Left ventricle myocardium superior (tissue), 1 donor: ENCODE measurements at regions not wholly inside any gene's neighbourhood (a gene's known extent, or its start where the extent isn't known, plus 50 kb on each side); places are given as distances from the start of the nearest gene placed in this dataset.
"Not testable (repeated sequence)": the region's sequence is repeated elsewhere in the genome, so short reads cannot be mapped to it uniquely, and the experiment has no call there.

ENCODE experiments used
- ATAC-seq: fragments of 200-7000 bp; cut with Tn5 transposase; one replicate; pipeline ENCODE4 v1.9.1; 2020; ENCODE audit warnings: mild to moderate bottlenecking, moderate library complexity
- DNase-seq: peaks from one replicate; pipeline ENCODE4 v3.0.0-alpha.2; 2020
- intact Hi-C: fragments of 100-400 bp; cut with micrococcal nuclease; formaldehyde crosslinking; loops from one replicate; pipeline ENCODE4 v1.11.0; 2022
- donor health status: DM: no; HTN: yes; CAD: no; lungs with severe emphysema.

DNA sequence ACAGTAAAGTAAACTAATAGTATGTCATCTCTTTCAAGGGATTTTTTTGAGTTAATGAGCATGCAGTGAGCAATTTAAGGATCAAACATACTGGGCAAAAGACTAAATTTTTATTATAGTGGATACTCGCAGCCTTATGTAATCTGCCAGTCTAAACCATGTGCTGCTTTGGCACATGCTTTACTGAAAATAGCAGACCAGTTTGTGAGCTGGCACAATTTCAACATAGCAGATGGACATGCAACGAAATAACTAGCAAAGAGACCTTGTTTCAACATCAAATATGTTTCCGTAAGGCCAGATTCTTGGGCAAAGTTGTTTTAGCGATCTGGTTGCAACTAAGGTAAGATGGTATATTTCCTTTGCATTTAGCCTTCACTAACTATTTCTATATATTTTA, 807.3 kb downstream of the NR4A2 start:
- DNase-seq (no peak), ATAC-seq (no peak)
- intact Hi-C loops: no loop called here

DNA sequence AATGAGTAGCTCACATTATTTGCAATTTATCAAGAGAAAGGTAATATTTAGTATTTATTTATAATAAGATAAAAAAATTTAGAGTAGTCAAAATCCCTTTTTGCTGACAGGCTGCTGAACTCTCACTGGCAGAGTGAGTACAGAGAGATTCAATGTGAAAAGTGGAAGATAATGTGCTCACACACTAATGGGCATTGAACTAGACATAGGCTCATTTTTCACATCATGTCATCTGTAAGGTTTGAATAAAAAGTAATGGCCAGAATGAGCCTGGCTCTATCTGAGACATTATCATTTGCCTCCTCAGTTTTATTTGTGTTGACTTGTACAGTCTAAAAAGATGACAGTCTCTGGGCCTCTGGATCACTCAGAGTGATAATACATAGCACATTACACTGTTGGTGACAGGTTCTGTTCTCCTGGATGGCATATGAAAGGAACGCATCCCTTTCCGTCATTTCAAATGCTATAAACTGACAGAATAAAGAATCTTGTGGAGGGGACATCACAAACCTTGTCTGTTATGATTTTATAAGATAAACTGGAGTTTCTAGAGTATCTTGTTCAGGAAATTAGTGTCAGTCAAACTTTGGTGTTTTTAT, 812.9 kb downstream of the NR4A2 start:
- intact Hi-C loops: no loop called here
- DNase-seq (no peak), ATAC-seq (no peak)

DNA sequence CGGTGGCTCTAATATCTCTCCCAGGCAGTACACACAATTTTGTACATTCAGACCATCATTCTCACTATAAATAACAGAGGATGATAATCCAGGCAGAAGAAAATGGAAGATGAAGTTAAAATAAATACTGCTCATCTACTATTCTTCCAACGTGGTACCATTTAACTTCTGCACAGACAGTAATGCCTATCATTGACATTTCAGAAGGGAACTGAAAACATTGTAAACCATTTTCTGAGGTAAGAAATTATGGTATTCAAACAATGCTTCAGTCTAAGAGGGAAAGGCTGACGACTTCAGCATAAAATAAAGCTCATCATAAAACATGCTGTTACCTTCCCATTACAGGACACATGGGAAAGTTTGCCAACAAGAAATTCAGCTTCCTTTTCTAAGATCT, 814.4 kb downstream of the NR4A2 start:
- DNase-seq: no peak
- no peak for ATAC-seq
- intact Hi-C loops: no loop called here

DNA sequence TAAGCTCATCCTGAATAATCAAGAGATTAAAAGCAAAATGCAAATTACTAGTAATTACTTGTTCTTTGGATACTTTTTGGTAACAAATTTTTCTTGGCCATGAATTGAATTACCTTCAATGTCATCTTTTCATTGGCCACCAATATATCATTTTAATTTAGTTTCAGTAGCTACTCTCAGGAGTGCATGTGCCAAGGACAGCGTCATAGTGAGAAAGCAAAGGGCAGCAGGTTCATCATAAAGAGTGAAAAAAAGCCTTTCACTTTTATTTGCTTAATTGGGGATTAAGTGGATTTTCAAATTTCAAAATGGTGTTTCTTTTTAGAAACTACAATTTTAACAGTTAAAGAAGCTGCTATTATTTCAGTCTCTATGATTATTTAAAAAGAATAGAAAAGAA, 815.2 kb downstream of the NR4A2 start:
- no peak for ATAC-seq
- intact Hi-C loops: no loop called here
- no peak for DNase-seq

DNA sequence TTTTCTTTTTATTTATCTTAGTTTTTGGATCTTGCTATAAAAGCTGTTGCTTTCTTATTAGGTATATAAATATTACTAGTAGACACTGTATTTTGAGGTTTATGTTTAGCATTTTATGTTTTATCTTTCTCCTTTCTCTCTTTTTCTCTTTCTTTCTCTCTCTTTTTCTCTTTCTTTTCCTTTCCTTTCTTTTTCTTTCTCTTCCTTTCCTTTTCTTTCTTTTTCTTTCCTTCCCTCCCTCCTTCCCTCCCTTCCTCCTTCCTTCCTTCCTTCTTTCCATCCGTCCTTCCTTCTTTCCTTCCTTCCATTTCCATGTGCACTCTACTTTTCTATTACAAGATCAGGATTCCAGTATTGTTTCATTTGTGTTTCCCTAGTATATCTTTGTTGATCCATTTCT, 814.8 kb downstream of the KCNJ3 start:
- no peak for DNase-seq
- ATAC-seq: no peak
- intact Hi-C loops: no loop called here

DNA sequence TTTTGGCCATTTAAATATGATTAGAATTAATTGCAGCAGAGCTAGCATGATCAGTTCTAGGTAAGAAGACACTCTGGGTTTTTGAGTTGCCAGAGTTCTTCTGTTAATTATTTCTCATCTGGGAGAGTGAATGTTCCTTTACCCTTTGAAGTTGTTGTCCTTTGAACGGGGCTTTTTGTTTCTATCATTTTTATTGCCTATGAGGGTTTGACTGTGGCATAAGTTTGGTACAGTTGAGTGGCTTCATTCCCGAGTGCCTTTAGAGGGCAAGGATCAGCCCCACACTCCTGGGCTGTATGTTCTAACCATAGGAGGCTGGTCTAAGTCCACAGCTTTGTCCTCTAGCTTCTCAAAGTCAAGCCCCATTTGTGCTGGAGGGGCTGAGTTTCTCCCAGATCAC, 804.3 kb downstream of the KCNJ3 start:
- intact Hi-C loops: no loop called here
- ATAC-seq: no peak
- DNase-seq: no peak

DNA sequence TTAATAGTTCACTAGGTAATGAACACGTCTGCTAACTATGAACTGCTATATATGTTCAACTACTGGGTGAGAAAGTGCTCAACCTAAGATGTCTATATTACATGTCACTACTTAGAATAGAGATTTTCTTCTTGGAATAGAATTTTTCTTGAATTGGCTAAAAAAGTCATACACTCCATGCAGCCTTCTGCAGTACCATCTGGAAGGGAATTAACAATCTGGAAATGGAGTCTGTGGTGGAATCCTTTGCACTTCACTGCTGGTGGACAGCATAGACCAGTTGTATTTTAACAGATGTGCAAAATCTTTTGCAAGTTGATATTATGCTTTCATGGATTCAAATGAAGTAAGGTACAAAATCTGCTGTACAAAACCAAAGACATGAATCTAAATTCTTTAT, 799.6 kb downstream of the KCNJ3 start:
- DNase-seq (no peak), ATAC-seq (no peak)
- intact Hi-C loops: no loop called here

DNA sequence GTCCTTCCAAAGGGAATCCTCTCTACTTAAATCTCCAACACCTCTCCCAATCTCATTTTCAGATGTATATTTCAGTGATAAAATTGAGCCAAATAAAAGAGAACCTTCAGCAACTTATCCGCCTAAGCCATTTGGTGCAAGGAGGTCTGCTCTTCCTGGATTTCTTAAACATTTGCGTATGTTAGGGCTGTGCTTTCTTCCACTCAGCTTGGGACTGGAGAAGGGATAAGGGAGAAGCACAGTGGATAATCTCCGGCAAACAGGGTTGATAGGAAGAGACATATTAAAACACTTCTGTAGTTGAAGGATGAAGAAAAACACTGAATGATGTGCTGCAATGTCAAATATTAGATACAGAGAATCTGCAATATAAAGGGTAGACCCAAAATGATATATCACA, 796.2 kb downstream of the KCNJ3 start:
- no peak for ATAC-seq
- DNase-seq: no peak
- intact Hi-C loops: no loop called here

DNA sequence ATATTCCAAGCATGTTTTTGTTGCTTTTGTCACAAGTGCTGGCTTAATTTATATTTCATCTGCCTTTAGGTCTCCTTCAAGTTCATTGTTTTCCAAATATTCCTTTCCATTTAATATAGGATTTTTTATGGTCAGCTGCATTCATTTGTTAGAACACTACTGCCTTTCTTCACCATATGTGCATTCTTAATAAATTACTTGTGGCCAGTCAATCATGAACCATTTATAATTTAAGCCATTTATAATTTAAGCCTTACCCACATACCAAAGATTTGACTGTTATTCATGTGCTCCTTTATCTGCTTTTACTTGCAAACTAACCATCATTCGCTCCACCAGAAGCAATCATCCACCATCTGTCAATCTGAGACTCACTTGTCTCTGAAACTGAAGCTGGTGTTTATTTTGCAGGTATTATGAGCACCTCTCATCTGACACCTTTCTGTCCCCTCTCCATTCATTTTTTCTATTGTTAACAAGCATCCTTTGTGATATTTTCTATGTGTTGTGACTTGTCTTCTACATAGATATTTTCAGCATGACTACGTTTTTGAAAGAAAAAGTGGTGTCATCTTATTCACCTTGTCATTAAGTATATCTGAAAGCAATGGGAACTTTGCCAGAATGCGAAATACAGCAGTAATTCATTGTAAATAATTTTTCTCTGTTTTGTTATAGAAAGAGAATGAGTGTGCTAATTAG, 786.8 kb downstream of the KCNJ3 start:
- intact Hi-C loops: no loop called here
- no peak for ATAC-seq
- no peak for DNase-seq

DNA sequence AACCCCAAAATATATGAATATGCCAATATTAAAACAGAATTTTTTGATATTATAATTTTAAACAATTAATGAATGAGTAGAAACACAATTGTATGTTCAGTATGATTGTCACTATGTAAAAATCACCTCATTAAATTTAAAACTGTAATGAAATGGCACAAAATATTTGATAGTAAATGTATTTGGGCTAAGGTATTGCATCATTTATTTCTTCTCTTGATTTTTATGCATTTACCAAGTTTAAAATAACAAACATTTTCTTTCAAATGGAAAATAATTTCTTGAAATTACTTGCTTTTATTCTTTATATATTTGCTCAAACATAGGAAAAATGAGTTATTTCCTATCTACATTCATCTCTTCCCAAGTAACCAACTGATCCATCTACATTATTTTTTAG, 782.6 kb downstream of the KCNJ3 start:
- DNase-seq (no peak), ATAC-seq (no peak)
- intact Hi-C loops: no loop called here

DNA sequence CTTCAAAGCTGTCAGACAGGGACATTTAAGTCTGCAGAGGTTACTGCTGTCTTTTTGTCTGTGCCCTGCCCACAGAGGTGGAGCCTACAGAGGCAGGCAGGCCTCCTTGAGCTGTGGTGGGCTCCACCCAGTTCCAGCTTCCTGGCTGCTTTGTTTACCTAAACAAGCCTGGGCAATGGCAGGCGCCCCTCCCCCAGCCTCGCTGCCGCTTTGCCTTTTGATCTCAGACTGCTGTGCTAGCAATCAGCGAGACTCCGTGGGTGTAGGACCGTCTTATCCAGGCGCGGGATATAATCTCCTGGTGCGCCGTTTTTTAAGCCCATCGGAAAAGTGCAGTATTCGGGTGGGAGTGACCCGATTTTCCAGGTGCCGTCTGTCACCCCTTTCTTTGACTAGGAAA, 773.5 kb downstream of the KCNJ3 start:
- ATAC-seq, intact Hi-C loops, DNase-seq: not testable (repeated sequence)

DNA sequence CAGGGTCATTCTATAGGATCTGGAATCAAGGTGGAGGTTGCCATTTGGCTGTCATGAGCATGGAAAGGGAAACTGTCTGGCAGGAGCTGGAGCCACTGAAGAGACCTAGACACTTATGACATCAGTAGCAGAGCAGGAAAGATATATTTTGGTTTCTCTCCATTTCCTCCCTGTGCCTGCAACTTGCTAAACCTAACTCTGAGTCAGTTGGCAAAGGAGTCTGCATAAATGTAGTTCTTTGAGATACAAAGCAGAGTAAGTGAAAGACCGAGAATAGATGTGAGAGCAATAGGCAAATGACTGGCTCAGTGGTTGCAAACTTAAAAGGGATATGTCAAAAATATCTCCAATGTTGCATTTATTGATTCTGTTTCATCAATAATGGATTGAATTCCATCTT, 757.7 kb downstream of the KCNJ3 start:
- intact Hi-C loops: no loop called here
- ATAC-seq (no peak), DNase-seq (no peak)

DNA sequence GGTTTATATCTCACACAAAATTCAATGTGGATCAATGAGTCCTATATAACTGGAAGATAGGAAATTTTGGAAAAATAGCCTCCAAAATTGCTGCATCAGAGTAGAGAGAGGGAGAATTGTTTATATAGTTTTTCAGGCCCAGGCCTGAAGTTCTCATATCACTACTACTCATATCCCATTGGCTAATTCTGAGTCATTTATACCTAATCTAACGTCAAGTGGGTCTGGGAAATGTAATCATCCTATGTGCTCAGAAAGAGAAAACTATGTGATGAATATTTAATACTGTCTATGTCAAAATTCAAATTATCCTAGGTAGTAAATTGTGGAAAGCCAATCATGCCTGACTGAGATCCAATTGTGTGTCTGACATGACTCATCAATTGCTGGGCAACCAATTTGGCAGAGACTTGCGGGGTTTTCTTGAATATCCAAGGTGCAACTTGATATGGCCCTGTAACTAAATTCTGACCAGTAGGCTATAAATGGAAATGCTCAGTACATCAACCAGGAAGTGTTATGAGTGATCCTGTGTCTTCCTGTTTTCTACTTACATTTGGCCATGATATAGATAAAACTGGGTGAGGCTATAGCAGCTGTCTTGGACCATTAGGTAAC, 744.4 kb downstream of the KCNJ3 start:
- ATAC-seq: no peak
- intact Hi-C loops: no loop called here
- no peak for DNase-seq

DNA sequence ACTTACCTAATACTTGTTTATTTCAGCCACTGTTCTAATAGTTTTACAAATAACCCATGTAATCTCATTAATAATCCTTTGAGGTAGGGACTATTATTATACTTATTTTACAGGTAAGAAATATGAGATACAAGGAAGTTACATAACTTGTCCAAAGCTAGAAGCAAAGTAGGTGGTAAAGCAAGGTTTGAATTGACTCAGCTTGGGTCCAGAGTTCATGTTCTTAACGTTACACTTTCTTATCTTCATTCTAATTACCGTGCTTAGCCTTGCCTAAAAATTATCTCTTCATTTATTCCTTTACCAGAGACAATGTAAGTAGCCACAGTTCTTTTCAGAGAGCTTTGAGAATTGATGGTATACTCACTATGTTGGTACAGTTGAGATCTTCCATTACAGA, 743.6 kb downstream of the KCNJ3 start:
- DNase-seq (no peak), ATAC-seq (no peak)
- intact Hi-C loops: no loop called here

DNA sequence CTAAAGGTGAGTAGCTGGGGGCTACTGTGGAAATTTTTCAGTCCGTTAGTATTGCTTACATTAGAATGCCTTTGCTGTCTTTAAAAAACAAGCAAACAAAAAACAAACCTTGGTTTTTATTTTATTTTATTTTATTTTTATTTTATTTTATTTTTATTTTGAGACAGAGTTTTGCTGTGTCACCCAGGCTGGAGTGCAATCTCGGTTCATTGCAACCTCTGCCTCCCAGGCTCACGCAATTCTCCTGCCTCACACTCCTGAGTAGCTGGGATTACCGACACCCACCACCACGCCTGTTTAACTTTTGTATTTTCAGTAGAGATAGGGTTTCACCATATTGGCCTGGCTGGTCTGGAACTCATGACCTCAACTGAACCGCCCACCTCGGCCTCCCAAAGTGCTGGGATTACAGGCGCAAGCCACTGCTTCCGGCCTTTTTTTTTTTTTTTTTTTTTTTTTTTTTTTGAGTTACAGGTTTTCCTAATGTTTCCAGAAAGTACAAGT, 732.6 kb downstream of the KCNJ3 start:
- intact Hi-C loops: no loop called here
- ATAC-seq: no peak
- no peak for DNase-seq

DNA sequence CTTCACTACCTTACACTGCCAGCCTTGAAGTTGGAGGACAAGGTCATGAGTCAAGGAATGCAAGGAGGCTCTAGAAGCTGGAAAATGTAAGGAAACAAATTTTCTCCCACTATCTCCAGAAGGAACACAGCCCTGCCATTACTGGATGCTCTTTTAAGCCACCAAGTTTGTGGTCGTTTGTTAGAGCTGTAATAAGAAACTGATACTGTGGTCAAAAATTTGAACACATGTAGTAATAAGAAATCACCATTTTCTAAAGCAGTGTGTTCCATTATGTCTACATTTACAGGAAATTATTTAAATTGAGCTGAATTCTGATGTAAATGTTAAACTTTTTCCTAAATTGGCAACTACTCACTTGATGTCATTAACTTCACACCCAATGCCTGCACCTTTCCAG, 729.0 kb downstream of the KCNJ3 start:
- intact Hi-C loops: no loop called here
- ATAC-seq (no peak), DNase-seq (no peak)

DNA sequence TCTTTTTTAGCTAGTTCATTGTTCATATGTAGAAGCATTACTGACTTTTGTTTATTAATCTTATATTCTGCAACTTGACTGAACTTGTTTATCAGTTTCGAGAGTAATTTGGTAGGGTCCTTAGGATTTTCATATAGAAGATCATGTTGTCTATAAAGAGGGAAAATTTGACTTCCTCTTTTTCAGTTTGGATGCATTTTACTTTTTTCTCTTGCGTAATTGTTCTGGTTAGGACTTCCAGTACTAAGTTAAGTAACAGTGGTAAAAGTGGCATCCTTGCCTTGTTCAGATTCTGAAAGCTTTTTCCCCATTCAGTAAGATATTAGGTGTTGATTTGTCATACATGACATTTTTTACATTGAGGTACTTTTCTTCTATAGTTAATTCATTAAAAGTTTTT, 726.0 kb downstream of the KCNJ3 start:
- DNase-seq (no peak), ATAC-seq (no peak)
- intact Hi-C loops: no loop called here

DNA sequence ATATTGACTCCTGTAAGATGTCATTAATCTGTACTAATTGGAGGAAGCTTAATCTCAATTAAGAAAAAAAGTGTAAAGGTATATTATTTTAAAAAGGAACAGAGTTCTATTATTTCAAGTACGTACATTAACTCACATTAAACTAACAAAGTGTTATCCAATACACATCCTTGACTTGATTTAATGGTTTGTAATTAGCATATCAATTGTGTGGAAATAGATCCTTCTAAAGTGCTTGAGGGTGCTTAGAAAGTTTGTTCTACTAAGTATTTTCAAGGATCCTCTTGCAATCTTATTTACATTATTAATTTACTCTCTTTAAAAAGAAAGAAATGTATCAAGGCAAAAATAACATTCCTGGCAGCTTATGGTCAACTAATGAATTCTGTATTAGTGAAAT, 720.3 kb downstream of the KCNJ3 start:
- no peak for DNase-seq
- intact Hi-C loops: no loop called here
- no peak for ATAC-seq

DNA sequence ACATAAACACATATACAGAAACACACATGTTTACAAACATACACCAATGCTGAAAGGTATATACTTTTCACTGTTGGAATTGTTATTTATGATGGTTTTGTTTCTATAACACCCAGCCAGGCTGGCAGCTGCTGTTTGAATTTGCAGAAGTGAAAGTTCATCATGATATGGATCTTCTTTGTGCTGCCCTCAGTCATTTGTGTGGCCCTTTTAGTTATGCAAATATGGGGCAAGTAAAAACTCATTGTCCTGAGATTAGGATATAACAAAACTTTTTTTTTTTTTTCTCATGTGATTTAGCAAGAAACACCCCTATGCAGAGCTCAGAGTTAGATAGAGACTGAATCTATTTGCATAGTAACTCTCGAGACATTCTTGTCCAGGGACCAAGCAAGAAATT, 714.1 kb downstream of the KCNJ3 start:
- DNase-seq (no peak), ATAC-seq (no peak)
- intact Hi-C loops: no loop called here

DNA sequence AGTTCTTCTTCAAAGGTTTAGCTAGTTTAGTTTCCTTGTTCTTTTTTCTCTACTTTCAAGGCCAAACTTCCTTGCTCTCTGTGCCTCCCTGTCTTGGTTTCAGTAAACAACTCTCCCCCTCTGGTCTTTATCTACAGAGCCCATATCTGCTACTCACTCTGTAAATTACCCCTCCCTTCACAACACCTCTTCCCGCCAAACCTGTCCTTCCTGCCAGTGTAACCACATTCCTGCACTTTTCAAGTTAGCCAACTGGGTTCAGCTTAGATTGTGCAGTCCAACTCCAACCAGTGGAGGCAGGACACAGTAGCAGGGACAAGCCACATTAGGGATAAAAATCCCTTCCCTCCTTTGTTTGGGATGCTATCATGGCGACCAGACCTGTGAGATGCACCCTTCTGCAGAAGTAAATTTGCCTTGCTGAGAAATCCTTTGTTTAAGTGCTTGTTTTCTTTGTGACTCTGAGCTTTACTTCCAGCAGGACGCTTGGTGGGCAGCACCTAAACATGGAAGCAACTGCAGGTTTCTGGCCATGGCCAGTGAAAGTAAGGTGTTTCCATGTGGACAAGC, 706.0 kb downstream of the KCNJ3 start:
- DNase-seq: no peak
- no peak for ATAC-seq
- intact Hi-C loops: no loop called here

DNA sequence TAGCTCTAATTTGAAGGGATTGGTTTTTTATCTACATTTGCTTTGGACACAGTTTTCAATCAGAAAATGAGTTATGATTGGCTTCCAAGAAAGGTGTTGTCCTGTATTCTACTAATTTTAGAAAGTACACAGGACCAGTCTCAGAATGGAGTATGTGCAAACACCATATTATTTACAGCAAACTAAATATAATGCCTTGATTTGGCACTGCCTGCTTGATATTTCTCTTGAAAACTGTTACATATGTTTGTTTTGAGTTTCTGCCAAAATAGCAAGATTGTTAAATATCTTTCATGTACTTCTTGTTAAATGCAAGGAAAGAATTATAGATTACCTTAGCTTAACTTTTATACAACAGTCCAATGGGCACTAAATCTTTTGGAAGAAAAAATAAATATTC, 694.9 kb downstream of the KCNJ3 start:
- no peak for DNase-seq
- ATAC-seq: no peak
- intact Hi-C loops: no loop called here
